ENCODE measurements at regions not wholly inside any gene's neighbourhood (a gene's known extent, or its start where the extent isn't known, plus 50 kb on each side); places are given as distances from the start of the nearest gene placed in this dataset.

GRCh38 chr2:20526160-20526559, 79.3 kb downstream of the RHOB start:
- TF ChIP-seq SUZ12 (IDR thresholded peaks at IDR 0.05; ENCODE audit: extremely low read depth, insufficient read depth, insufficient read length): no peak
- no peak for TF ChIP-seq YY1 (IDR thresholded peaks at IDR 0.05; ENCODE audit: insufficient read depth, insufficient read length)
- no peak for TF ChIP-seq ZNF274 (IDR thresholded peaks at IDR 0.05; ENCODE audit: low read depth, low read length)

All from NT2/D1 (cell line).